ENCODE measurements at regions not wholly inside any gene's neighbourhood (a gene's known extent, or its start where the extent isn't known, plus 50 kb on each side); places are given as distances from the start of the nearest gene placed in this dataset.

- CTCF ChIA-PET (ENCODE audit: unreplicated experiment), result no interaction called here
- H3K4me3 ChIP-seq (ENCODE audit: low read depth, low read length, poor library complexity, severe bottlenecking), result no peak overlapping the region
- intact Hi-C loops (cut with micrococcal nuclease; ENCODE audit: unreplicated experiment), result no loop called here
- no peaks in the 10 kb centered on the region for H3K4me1 ChIP-seq (ENCODE audit: insufficient read depth, low read length, poor library complexity, severe bottlenecking)
- no peaks in the 10 kb centered on the region for H3K9me2 ChIP-seq (ENCODE audit: insufficient read depth, low read length)
- H3K4me2 ChIP-seq (ENCODE audit: low read length), result no peak overlapping the region
- no peaks in the 10 kb centered on the region for H3K36me3 ChIP-seq (ENCODE audit: insufficient read depth, low read length)
- DNase-seq (ENCODE audit: low spot score), result no peak
- no peaks in the 10 kb centered on the region for H3K79me2 ChIP-seq (ENCODE audit: insufficient read depth, low read depth, low read length)
- H3K27ac ChIP-seq (ENCODE audit: low read depth, low read length, poor library complexity, severe bottlenecking), result no peak overlapping the region
- H4K20me1 ChIP-seq (ENCODE audit: insufficient read depth, low read length), result no peaks in the 10 kb centered on the region
- POLR2A ChIA-PET, result interaction anchor here (0.8 kb wide), 1 partner anchor 11 kb away, joined by 4 read pairs; no protein-coding TSS in a partner anchor
- TF ChIP-seq CTCF (conservative IDR thresholded peaks at IDR 0.05; ENCODE audit: low read length) (no peak), EZH2phosphoT487 (IDR thresholded peaks at IDR 0.05; ENCODE audit: borderline replicate concordance, low read depth, low read length) (no peak)
- no peak overlapping the region for H2AFZ ChIP-seq (ENCODE audit: low read length)
- BruUV-seq (replicated peaks), result no TSS peak
- H3K9me3 ChIP-seq (ENCODE audit: low read length), result no peaks in the 10 kb centered on the region
These were observed 68.5 kb upstream of the FREM2 start for GRCh38 chr13:38618336-38618735.

GRCh38 chr13:38618881-38619280 is 68.0 kb upstream of the FREM2 start:
- Histone ChIP-seq H3K9me2 (ENCODE audit: insufficient read depth, low read length) (no peaks in the 10 kb centered on the region), H3K4me1 (ENCODE audit: insufficient read depth, low read length, poor library complexity, severe bottlenecking) (no peaks in the 10 kb centered on the region), H3K4me3 (ENCODE audit: low read depth, low read length, poor library complexity, severe bottlenecking) (no peak overlapping the region), H3K4me2 (ENCODE audit: low read length) (no peak overlapping the region), H3K9me3 (ENCODE audit: low read length) (no peaks in the 10 kb centered on the region), H3K36me3 (ENCODE audit: insufficient read depth, low read length) (no peaks in the 10 kb centered on the region), H3K79me2 (ENCODE audit: insufficient read depth, low read depth, low read length) (no peaks in the 10 kb centered on the region), H4K20me1 (ENCODE audit: insufficient read depth, low read length) (no peaks in the 10 kb centered on the region), H3K27ac (ENCODE audit: low read depth, low read length, poor library complexity, severe bottlenecking) (no peak overlapping the region), H2AFZ (ENCODE audit: low read length) (no peak overlapping the region)
- ChIA-PET POLR2A (interaction anchor here (0.8 kb wide), 1 partner anchor 11 kb away, joined by 4 read pairs; no protein-coding TSS in a partner anchor), CTCF (ENCODE audit: unreplicated experiment) (no interaction called here)
- TF ChIP-seq EZH2phosphoT487 (IDR thresholded peaks at IDR 0.05; ENCODE audit: borderline replicate concordance, low read depth, low read length), result no peak
- TF ChIP-seq CTCF (conservative IDR thresholded peaks at IDR 0.05; ENCODE audit: low read length), result no peak
- intact Hi-C loops (cut with micrococcal nuclease; ENCODE audit: unreplicated experiment), result no loop called here
- no peak for DNase-seq (ENCODE audit: low spot score)
- BruUV-seq (replicated peaks), result no TSS peak

- Histone ChIP-seq H3K27ac (ENCODE audit: low read depth, low read length, poor library complexity, severe bottlenecking) (no peak overlapping the region), H3K9me2 (ENCODE audit: insufficient read depth, low read length) (no peaks in the 10 kb centered on the region), H3K4me3 (ENCODE audit: low read depth, low read length, poor library complexity, severe bottlenecking) (no peak overlapping the region), H3K79me2 (ENCODE audit: insufficient read depth, low read depth, low read length) (no peaks in the 10 kb centered on the region), H2AFZ (ENCODE audit: low read length) (no peak overlapping the region), H3K4me1 (ENCODE audit: insufficient read depth, low read length, poor library complexity, severe bottlenecking) (no peaks in the 10 kb centered on the region), H4K20me1 (ENCODE audit: insufficient read depth, low read length) (no peaks in the 10 kb centered on the region), H3K36me3 (ENCODE audit: insufficient read depth, low read length) (no peaks in the 10 kb centered on the region), H3K4me2 (ENCODE audit: low read length) (no peak overlapping the region), H3K9me3 (ENCODE audit: low read length) (no peaks in the 10 kb centered on the region)
- POLR2A ChIA-PET, result no interaction called here
- no peak for DNase-seq (ENCODE audit: low spot score)
- BruUV-seq (replicated peaks), result no TSS peak
- CTCF ChIA-PET (ENCODE audit: unreplicated experiment), result interaction anchor here (0.6 kb wide), 1 partner anchor 412 kb away, joined by 3 read pairs; no protein-coding TSS in a partner anchor
- TF ChIP-seq EZH2phosphoT487 (IDR thresholded peaks at IDR 0.05; ENCODE audit: borderline replicate concordance, low read depth, low read length), result no peak
- no peak for TF ChIP-seq CTCF (conservative IDR thresholded peaks at IDR 0.05; ENCODE audit: low read length)
- intact Hi-C loops (cut with micrococcal nuclease; ENCODE audit: unreplicated experiment), result no loop called here
These were observed 66.0 kb upstream of the FREM2 start for GRCh38 chr13:38620876-38621275.

All from OCI-LY7 (cell line).